Smooth muscle cell (in vitro differentiated cells): ENCODE measurements at regions not wholly inside any gene's neighbourhood (a gene's known extent, or its start where the extent isn't known, plus 50 kb on each side); places are given as distances from the start of the nearest gene placed in this dataset.

Source experiments
- DNase-seq: peaks from one replicate; lab custom pipeline; 2025; ENCODE audit not compliant: unreplicated experiment; lab: John Stamatoyannopoulos, UW
- H2AFZ ChIP-seq: fragments of 200-600 bp; sonication (generic); 2 replicates; pipeline ENCODE4 v1.6.0; 2016; ENCODE audit warnings: antibody characterized with exemption, low read depth, mild to moderate bottlenecking
- H3F3A ChIP-seq: fragments of 200-600 bp; sonication (generic); 2 replicates; pipeline ENCODE4 v1.6.0; 2017; ENCODE audit warnings: antibody characterized with exemption, low read depth
- H3K27ac ChIP-seq: fragments of 200-600 bp; sonication (generic); 2 replicates; pipeline ENCODE4 v1.5.1; 2016; ENCODE audit warnings: low read depth, mild to moderate bottlenecking
- H3K27me3 ChIP-seq: fragments of 200-600 bp; sonication (generic); 2 replicates; pipeline ENCODE4 v1.6.1; 2016; ENCODE audit warnings: low read depth, mild to moderate bottlenecking
- H3K36me3 ChIP-seq: fragments of 200-600 bp; sonication (generic); 2 replicates; pipeline ENCODE4 v1.5.1; 2016; ENCODE audit warnings: low read depth
- H3K4me1 ChIP-seq: fragments of 200-600 bp; sonication (generic); 2 replicates; pipeline ENCODE4 v1.5.1; 2016; ENCODE audit warnings: low read depth
- H3K4me2 ChIP-seq: fragments of 200-600 bp; sonication (generic); 2 replicates; pipeline ENCODE4 v1.6.0; 2016; ENCODE audit warnings: mild to moderate bottlenecking
- H3K4me3 ChIP-seq: fragments of 200-600 bp; sonication (generic); 2 replicates; pipeline ENCODE4 v1.5.1; 2016; ENCODE audit warnings: mild to moderate bottlenecking
- H3K79me2 ChIP-seq: fragments of 200-600 bp; sonication (generic); 2 replicates; pipeline ENCODE4 v1.6.0; 2016; ENCODE audit warnings: low read depth, mild to moderate bottlenecking
- H3K9ac ChIP-seq: fragments of 200-600 bp; sonication (generic); 2 replicates; pipeline ENCODE4 v1.6.0; 2016; ENCODE audit warnings: low read depth
- H3K9me3 ChIP-seq: fragments of 200-600 bp; sonication (generic); replicated peaks from 2 replicates; pipeline ENCODE4 v1.5.1; 2016; ENCODE audit warnings: low read depth
- H4K20me1 ChIP-seq: fragments of 200-600 bp; sonication (generic); 2 replicates; pipeline ENCODE4 v1.6.0; 2016; ENCODE audit warnings: low read depth
- WGBS: methylation state at CpG from one replicate; pipeline ENCODE4 v1.1.7; 2016; ENCODE audit warnings: low lambda C conversion rate; 5-methylcytosine and 5-hydroxymethylcytosine counted together
- TF ChIP-seq, protein P1 (sequence below): fragments of 200-600 bp; sonication (generic); IDR thresholded peaks from 2 replicates; pipeline ENCODE4 v1.5.1; 2017; ENCODE audit warnings: borderline replicate concordance, mild to moderate bottlenecking, antibody characterized with exemption; ENCODE audit not compliant: insufficient read depth, poor library complexity, severe bottlenecking

GRCh38 chrX:2588049-2588448 is 87.3 kb upstream of the DHRSX start:
- H3K79me2 ChIP-seq = no peaks in the 10 kb centered on the region
- no peak overlapping the region for H3K4me2 ChIP-seq
- H3K4me1 ChIP-seq = no peaks in the 10 kb centered on the region
- no peaks in the 10 kb centered on the region for H3K9me3 ChIP-seq
- no peaks in the 10 kb centered on the region for H3K36me3 ChIP-seq
- H2AFZ ChIP-seq = no peak overlapping the region
- no peak for DNase-seq
- TF ChIP-seq, protein P1, sequence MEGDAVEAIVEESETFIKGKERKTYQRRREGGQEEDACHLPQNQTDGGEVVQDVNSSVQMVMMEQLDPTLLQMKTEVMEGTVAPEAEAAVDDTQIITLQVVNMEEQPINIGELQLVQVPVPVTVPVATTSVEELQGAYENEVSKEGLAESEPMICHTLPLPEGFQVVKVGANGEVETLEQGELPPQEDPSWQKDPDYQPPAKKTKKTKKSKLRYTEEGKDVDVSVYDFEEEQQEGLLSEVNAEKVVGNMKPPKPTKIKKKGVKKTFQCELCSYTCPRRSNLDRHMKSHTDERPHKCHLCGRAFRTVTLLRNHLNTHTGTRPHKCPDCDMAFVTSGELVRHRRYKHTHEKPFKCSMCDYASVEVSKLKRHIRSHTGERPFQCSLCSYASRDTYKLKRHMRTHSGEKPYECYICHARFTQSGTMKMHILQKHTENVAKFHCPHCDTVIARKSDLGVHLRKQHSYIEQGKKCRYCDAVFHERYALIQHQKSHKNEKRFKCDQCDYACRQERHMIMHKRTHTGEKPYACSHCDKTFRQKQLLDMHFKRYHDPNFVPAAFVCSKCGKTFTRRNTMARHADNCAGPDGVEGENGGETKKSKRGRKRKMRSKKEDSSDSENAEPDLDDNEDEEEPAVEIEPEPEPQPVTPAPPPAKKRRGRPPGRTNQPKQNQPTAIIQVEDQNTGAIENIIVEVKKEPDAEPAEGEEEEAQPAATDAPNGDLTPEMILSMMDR = no peak
- no peak overlapping the region for H3K4me3 ChIP-seq
- H4K20me1 ChIP-seq = peaks cover 36% of the 10 kb centered on the region
- no peak overlapping the region for H3K9ac ChIP-seq
- peaks cover 37% of the 10 kb centered on the region for H3K27me3 ChIP-seq
- no peak overlapping the region for H3K27ac ChIP-seq
- 100% methylated on average over 4 of the region's 4 CpGs for WGBS
- no peaks in the 10 kb centered on the region for H3F3A ChIP-seq

DNA sequence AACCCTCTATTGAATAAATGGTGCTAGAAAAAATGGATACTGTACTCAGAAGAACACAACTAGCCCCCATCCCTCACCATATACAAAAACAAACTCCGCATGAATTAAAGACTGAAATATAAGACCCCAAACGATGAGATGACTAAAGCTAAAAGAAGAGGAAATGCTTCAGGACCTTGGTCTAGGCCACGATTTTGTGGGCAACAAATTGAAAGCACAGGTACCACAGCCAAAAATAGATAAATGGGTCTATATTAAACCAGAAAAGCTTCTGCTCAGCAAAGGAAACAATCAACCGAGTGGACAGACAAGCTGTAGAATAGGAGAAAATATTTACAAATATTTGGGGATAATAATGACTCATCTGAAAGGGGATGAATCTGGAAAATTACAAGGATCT is 86.4 kb upstream of the DHRSX start:
- TF ChIP-seq, protein P1 = no peak
- no peaks in the 10 kb centered on the region for H3K36me3 ChIP-seq
- no peak for DNase-seq
- no peak overlapping the region for H3K27ac ChIP-seq
- WGBS = 92% methylated on average over 4 of the region's 4 CpGs
- no peak overlapping the region for H3K4me2 ChIP-seq
- H3K4me3 ChIP-seq = no peak overlapping the region
- no peaks in the 10 kb centered on the region for H3K9me3 ChIP-seq
- no peaks in the 10 kb centered on the region for H3K79me2 ChIP-seq
- H3K9ac ChIP-seq = no peak overlapping the region
- H3K27me3 ChIP-seq = peaks cover 47% of the 10 kb centered on the region
- no peak overlapping the region for H2AFZ ChIP-seq
- H4K20me1 ChIP-seq = peaks cover 42% of the 10 kb centered on the region
- no peaks in the 10 kb centered on the region for H3K4me1 ChIP-seq
- H3F3A ChIP-seq = no peaks in the 10 kb centered on the region

DNA sequence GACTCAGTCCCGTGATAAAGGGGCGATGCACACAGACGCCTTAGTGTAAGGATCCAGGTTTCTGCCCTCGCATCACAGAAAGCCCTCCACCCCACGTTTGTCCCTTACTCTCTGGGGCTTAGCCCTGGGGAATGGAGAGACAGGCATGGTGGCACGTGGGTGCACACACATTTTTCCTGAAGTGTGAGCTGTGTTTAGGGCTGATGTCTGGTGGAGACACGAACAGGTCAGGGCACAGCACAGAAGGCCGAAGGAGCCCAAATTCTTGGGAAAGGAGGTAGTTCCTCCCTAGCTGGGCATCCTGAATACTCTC is 84.3 kb upstream of the DHRSX start:
- Histone ChIP-seq H4K20me1 (peaks cover 46% of the 10 kb centered on the region), H3K4me2 (no peak overlapping the region), H3K9ac (no peak overlapping the region), H3K79me2 (no peaks in the 10 kb centered on the region), H3K36me3 (no peaks in the 10 kb centered on the region), H3K4me3 (no peak overlapping the region), H2AFZ (no peak overlapping the region), H3K4me1 (no peaks in the 10 kb centered on the region), H3K27me3 (peaks cover 56% of the 10 kb centered on the region), H3K27ac (no peak overlapping the region), H3K9me3 (no peaks in the 10 kb centered on the region), H3F3A (no peaks in the 10 kb centered on the region)
- no peak for DNase-seq
- WGBS = 57% methylated on average over 8 of the region's 8 CpGs
- TF ChIP-seq, protein P1 = no peak

GRCh38 chrX:2584251-2585157 is 83.7 kb upstream of the DHRSX start:
- H3K4me3 ChIP-seq = no peak overlapping the region
- H3K4me2 ChIP-seq = peak overlapping the region; percentile 61
- DNase-seq = no peak
- H4K20me1 ChIP-seq = peaks cover 46% of the 10 kb centered on the region
- H3K27ac ChIP-seq = no peak overlapping the region
- WGBS = 12% methylated on average over 13 of the region's 73 CpGs
- peaks cover 56% of the 10 kb centered on the region for H3K27me3 ChIP-seq
- H3K9ac ChIP-seq = no peak overlapping the region
- no peaks in the 10 kb centered on the region for H3K36me3 ChIP-seq
- H3K79me2 ChIP-seq = no peaks in the 10 kb centered on the region
- no peaks in the 10 kb centered on the region for H3F3A ChIP-seq
- no peaks in the 10 kb centered on the region for H3K4me1 ChIP-seq
- no peak overlapping the region for H2AFZ ChIP-seq
- TF ChIP-seq, protein P1 = no peak
- H3K9me3 ChIP-seq = no peaks in the 10 kb centered on the region
